Keratinocyte (primary cell): ENCODE measurements at regions not wholly inside any gene's neighbourhood (a gene's known extent, or its start where the extent isn't known, plus 50 kb on each side); places are given as distances from the start of the nearest gene placed in this dataset.

ENCODE experiments used
- DNase-seq: peaks from one replicate; pipeline ENCODE4 v3.0.0-alpha.2; 2011; ENCODE audit warnings: low read depth, missing footprints, low spot score
- FAIRE-seq: peaks from 2 replicates; lab custom pipeline; 2011; peaks lifted over from hg19 to GRCh38; lab: Jason Lieb, UNC
- H2AFZ ChIP-seq: 2 replicates; pipeline ENCODE4 v1.6.0; 2012; ENCODE audit warnings: low read length, control low read depth, inconsistent platforms; ENCODE audit not compliant: control insufficient read depth
- H3K27ac ChIP-seq: 2 replicates; pipeline ENCODE4 v1.5.1; 2011; ENCODE audit warnings: low read length; ENCODE audit not compliant: control insufficient read depth, insufficient read depth
- H3K27me3 ChIP-seq: 3 replicates; pipeline ENCODE4 v1.6.0; 2011; ENCODE audit warnings: low read length; ENCODE audit not compliant: control insufficient read depth, insufficient read depth; ENCODE audit errors: extremely low read depth
- H3K36me3 ChIP-seq, 2 experiments: 2 replicates in 1 of 2; 3 replicates in 1 of 2; pipeline ENCODE4 v1.5.1; 2011; ENCODE audit warnings: low read length in 2 of 2, mild to moderate bottlenecking in 1 of 2; ENCODE audit not compliant: control insufficient read depth in 2 of 2, insufficient read depth in 2 of 2; ENCODE audit errors: extremely low read depth in 1 of 2
- H3K4me1 ChIP-seq: 3 replicates; pipeline ENCODE4 v1.5.1; 2011; ENCODE audit warnings: low read length; ENCODE audit not compliant: control insufficient read depth, insufficient read depth; ENCODE audit errors: extremely low read depth
- H3K4me2 ChIP-seq: 3 replicates; pipeline ENCODE4 v1.6.0; 2011; ENCODE audit warnings: low read depth, low read length; ENCODE audit not compliant: control insufficient read depth, insufficient read depth; ENCODE audit errors: extremely low read depth
- H3K4me3 ChIP-seq, 3 experiments: fragments of 200-600 bp in 1 of 3; sonication (generic) in 1 of 3; 2 replicates in 2 of 3; 3 replicates in 1 of 3; pipeline ENCODE4 v1.5.1; 2011 to 2016; ENCODE audit warnings: low read length in 3 of 3, mild to moderate bottlenecking in 3 of 3, control low read depth in 2 of 3, inconsistent platforms in 1 of 3, low read depth in 1 of 3, mixed read lengths in 1 of 3, mixed run types in 1 of 3, moderate library complexity in 1 of 3; ENCODE audit not compliant: control insufficient read depth in 2 of 3, insufficient read depth in 2 of 3; ENCODE audit errors: extremely low read depth in 1 of 3
- H3K79me2 ChIP-seq: 2 replicates; pipeline ENCODE4 v1.6.0; 2012; ENCODE audit warnings: low read length; ENCODE audit not compliant: control insufficient read depth, insufficient read depth
- H3K9ac ChIP-seq: 3 replicates; pipeline ENCODE4 v1.6.0; 2011; ENCODE audit warnings: low read length; ENCODE audit not compliant: control insufficient read depth, insufficient read depth; ENCODE audit errors: extremely low read depth
- H3K9me1 ChIP-seq: 3 replicates; pipeline ENCODE4 v1.6.0; 2011; ENCODE audit warnings: low read length; ENCODE audit not compliant: control insufficient read depth, insufficient read depth; ENCODE audit errors: extremely low read depth
- H3K9me3 ChIP-seq: 2 replicates; pipeline ENCODE4 v1.5.1; 2012; ENCODE audit warnings: low read depth, low read length; ENCODE audit not compliant: control insufficient read depth
- H4K20me1 ChIP-seq: 3 replicates; pipeline ENCODE4 v1.6.0; 2011; ENCODE audit warnings: low read length; ENCODE audit not compliant: control insufficient read depth, insufficient read depth; ENCODE audit errors: extremely low read depth
- CTCF ChIP-seq, 3 experiments: IDR thresholded peaks in 1 of 3; conservative IDR thresholded peaks in 1 of 3; optimal IDR thresholded peaks in 1 of 3; 2 replicates in 2 of 3; 3 replicates in 1 of 3; pipeline versions ENCODE3 to v1.5.1; 2011; ENCODE audit warnings: low read length in 3 of 3, mild to moderate bottlenecking in 3 of 3, moderate library complexity in 2 of 3, control low read depth in 1 of 3, inconsistent platforms in 1 of 3; ENCODE audit not compliant: insufficient read depth in 2 of 3; ENCODE audit errors: extremely low read depth in 1 of 3
- EZH2 ChIP-seq: IDR thresholded peaks from one replicate; pipeline ENCODE4 v1.6.1; 2012; ENCODE audit warnings: inconsistent platforms, mild to moderate bottlenecking, low read length, moderate library complexity
- dilution Hi-C: fragments of 300-500 bp; cut with MboI; formaldehyde crosslinking; loops from one replicate; pipeline ENCODE4 v1.7.0; 2020; ENCODE audit warnings: low sequenced_read_pairs; ENCODE audit not compliant: extremely low pct_ligation_motif_present

- Histone ChIP-seq H3K4me1 (no peaks in the 10 kb centered on the region), H3K27ac (no peak overlapping the region), H3K9ac (no peak overlapping the region), H3K4me3 (no peak overlapping the region), H3K27me3 (no peaks in the 10 kb centered on the region), H2AFZ (no peak overlapping the region), H3K79me2 (no peaks in the 10 kb centered on the region), H3K9me1 (no peaks in the 10 kb centered on the region), H4K20me1 (no peaks in the 10 kb centered on the region), H3K36me3 (no peaks in the 10 kb centered on the region), H3K9me3 (no peaks in the 10 kb centered on the region), H3K4me2 (no peak overlapping the region)
- DNase-seq (no peak), FAIRE-seq (no peak)
- dilution Hi-C loops = no loop called here
- no peak for TF ChIP-seq EZH2
- no peak for TF ChIP-seq CTCF (optimal IDR thresholded peaks at IDR 0.05 in 1 of 3, IDR thresholded peaks at IDR 0.05 in 1 of 3, conservative IDR thresholded peaks at IDR 0.05 in 1 of 3; ENCODE audit: extremely low read depth in 1 of 3, insufficient read depth in 2 of 3, low read length in 3 of 3)
Measured at GRCh38 chr11:37605229-37605628, 1007.2 kb upstream of the RAG2 start.

GRCh38 chr11:37598381-37598780 is 1000.3 kb upstream of the RAG2 start:
- H3K4me3 ChIP-seq = no peak overlapping the region
- dilution Hi-C loops = no loop called here
- no peaks in the 10 kb centered on the region for H3K79me2 ChIP-seq
- no peak overlapping the region for H2AFZ ChIP-seq
- no peak overlapping the region for H3K9ac ChIP-seq
- no peaks in the 10 kb centered on the region for H4K20me1 ChIP-seq
- no peak for FAIRE-seq
- H3K4me2 ChIP-seq = no peak overlapping the region
- H3K36me3 ChIP-seq = no peaks in the 10 kb centered on the region
- TF ChIP-seq EZH2 = no peak
- no peak for TF ChIP-seq CTCF (optimal IDR thresholded peaks at IDR 0.05 in 1 of 3, IDR thresholded peaks at IDR 0.05 in 1 of 3, conservative IDR thresholded peaks at IDR 0.05 in 1 of 3; ENCODE audit: extremely low read depth in 1 of 3, insufficient read depth in 2 of 3, low read length in 3 of 3)
- DNase-seq = no peak
- H3K27me3 ChIP-seq = no peaks in the 10 kb centered on the region
- H3K4me1 ChIP-seq = no peaks in the 10 kb centered on the region
- no peaks in the 10 kb centered on the region for H3K9me1 ChIP-seq
- H3K27ac ChIP-seq = no peak overlapping the region
- no peaks in the 10 kb centered on the region for H3K9me3 ChIP-seq
